OCI-LY3 (cell line): ENCODE measurements at regions not wholly inside any gene's neighbourhood (a gene's known extent, or its start where the extent isn't known, plus 50 kb on each side); places are given as distances from the start of the nearest gene placed in this dataset.

Experiments used
- H2AFZ ChIP-seq: fragments of 200-600, 300-600 bp; shearing (Covaris generic); 2 replicates; pipeline ENCODE4 v1.6.0; 2014; ENCODE audit warnings: antibody characterized with exemption, low read depth, low read length
- H3K27ac ChIP-seq: fragments of 200-600, 300-600 bp; sonication (generic); 2 replicates; pipeline ENCODE4 v1.5.1; 2014; ENCODE audit warnings: mild to moderate bottlenecking, low read length, moderate library complexity, mixed read lengths
- H3K27me3 ChIP-seq: fragments of 200-600, 300-600 bp; sonication (generic); 2 replicates; pipeline ENCODE4 v1.6.1; 2014; ENCODE audit warnings: low read depth, low read length, mixed read lengths
- H3K36me3 ChIP-seq: fragments of 200-600, 300-600 bp; sonication (generic); replicated peaks from 2 replicates; pipeline ENCODE3; 2014; ENCODE audit warnings: low read depth, low read length, mixed read lengths
- H3K4me1 ChIP-seq: fragments of 300-600, 200-600 bp; sonication (generic); 2 replicates; pipeline ENCODE4 v1.6.1; 2014; ENCODE audit warnings: low read length, mixed read lengths
- H3K4me2 ChIP-seq: fragments of 200-600, 300-600 bp; sonication (generic); 2 replicates; pipeline ENCODE4 v1.6.1; 2014; ENCODE audit warnings: low read length, mixed read lengths
- H3K4me3 ChIP-seq: fragments of 300-600, 200-600 bp; sonication (generic); 2 replicates; pipeline ENCODE4 v1.5.1; 2014; ENCODE audit warnings: antibody characterized with exemption, mild to moderate bottlenecking, low read length, moderate library complexity
- H3K79me2 ChIP-seq: fragments of 300-600, 200-600 bp; shearing (Covaris generic); 2 replicates; pipeline ENCODE4 v1.6.1; 2014; ENCODE audit warnings: mild to moderate bottlenecking, low read length, mixed read lengths
- H3K9ac ChIP-seq: fragments of 300-600, 200-600 bp; shearing (Covaris generic); 2 replicates; pipeline ENCODE4 v1.6.0; 2014; ENCODE audit warnings: mild to moderate bottlenecking, low read length, moderate library complexity
- H3K9me3 ChIP-seq: fragments of 200-600, 300-600 bp; shearing (Covaris generic); 2 replicates; pipeline ENCODE4 v1.6.1; 2014; ENCODE audit warnings: low read length, mixed read lengths; ENCODE audit not compliant: insufficient read depth
- H4K20me1 ChIP-seq: fragments of 200-600, 300-600 bp; sonication (generic); 2 replicates; pipeline ENCODE4 v1.6.1; 2016; ENCODE audit warnings: low read length, mixed read lengths; ENCODE audit not compliant: insufficient read depth
- CTCF ChIP-seq: fragments of 200-600, 300-600 bp; sonication (generic); IDR thresholded peaks from 2 replicates; pipeline ENCODE4 v1.5.1; 2014; ENCODE audit warnings: antibody characterized with exemption, low read length, low read depth
- EZH2phosphoT487 ChIP-seq: fragments of 200-600 bp; shearing (Covaris generic); IDR thresholded peaks from 2 replicates; pipeline ENCODE4 v1.6.1; 2018; ENCODE audit warnings: antibody characterized with exemption, mixed run types, low read depth

- Histone ChIP-seq H3K4me3 (no peak overlapping the region), H3K9me3 (no peaks in the 10 kb centered on the region), H3K9ac (no peak overlapping the region), H3K27ac (no peak overlapping the region), H3K27me3 (no peaks in the 10 kb centered on the region), H3K4me1 (no peaks in the 10 kb centered on the region), H3K4me2 (no peak overlapping the region), H3K36me3 (no peaks in the 10 kb centered on the region), H2AFZ (no peak overlapping the region), H4K20me1 (no peaks in the 10 kb centered on the region), H3K79me2 (no peaks in the 10 kb centered on the region)
- TF ChIP-seq CTCF (no peak), EZH2phosphoT487 (no peak)
Measured at GRCh38 chr10:2212244-2212834, 475.0 kb upstream of the ADARB2 start.

DNA sequence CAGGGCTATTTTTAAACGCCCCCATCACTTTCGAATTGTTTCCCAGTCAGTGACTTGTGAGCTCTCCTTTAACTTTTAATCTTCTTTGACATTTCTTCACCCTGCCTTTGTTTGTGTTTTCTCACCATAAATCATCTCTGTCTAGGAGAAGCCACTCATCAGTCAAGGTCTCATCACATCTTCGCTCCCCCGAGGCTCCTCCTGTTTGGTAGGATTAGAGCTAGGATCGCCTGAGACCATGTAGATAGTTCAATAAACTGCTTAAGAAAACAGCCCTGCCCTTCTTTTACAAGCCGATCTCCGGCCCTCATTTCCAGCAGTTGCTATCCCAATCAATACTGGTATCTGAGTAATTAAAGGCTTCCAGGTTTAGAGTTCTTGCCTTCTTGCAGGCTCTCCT lies 472.8 kb upstream of the ADARB2 start:
- H3K9ac ChIP-seq = no peak overlapping the region
- no peak overlapping the region for H2AFZ ChIP-seq
- TF ChIP-seq EZH2phosphoT487 (no peak), CTCF (no peak)
- no peaks in the 10 kb centered on the region for H3K36me3 ChIP-seq
- H3K79me2 ChIP-seq = no peaks in the 10 kb centered on the region
- no peaks in the 10 kb centered on the region for H4K20me1 ChIP-seq
- H3K9me3 ChIP-seq = no peaks in the 10 kb centered on the region
- H3K27ac ChIP-seq = no peak overlapping the region
- H3K27me3 ChIP-seq = no peaks in the 10 kb centered on the region
- H3K4me2 ChIP-seq = no peak overlapping the region
- no peak overlapping the region for H3K4me3 ChIP-seq
- no peaks in the 10 kb centered on the region for H3K4me1 ChIP-seq

- no peak overlapping the region for H3K27ac ChIP-seq
- H3K9me3 ChIP-seq = no peaks in the 10 kb centered on the region
- TF ChIP-seq CTCF = no peak
- TF ChIP-seq EZH2phosphoT487 = no peak
- no peaks in the 10 kb centered on the region for H3K4me1 ChIP-seq
- no peak overlapping the region for H3K4me3 ChIP-seq
- H3K27me3 ChIP-seq = no peaks in the 10 kb centered on the region
- no peaks in the 10 kb centered on the region for H3K79me2 ChIP-seq
- no peak overlapping the region for H3K4me2 ChIP-seq
- no peak overlapping the region for H2AFZ ChIP-seq
- H4K20me1 ChIP-seq = no peaks in the 10 kb centered on the region
- no peaks in the 10 kb centered on the region for H3K36me3 ChIP-seq
- no peak overlapping the region for H3K9ac ChIP-seq
Measured at GRCh38 chr10:2208106-2208505, 470.8 kb upstream of the ADARB2 start.

GRCh38 chr10:2207246-2207922 lies 470.1 kb upstream of the ADARB2 start:
- Histone ChIP-seq H3K9me3 (no peaks in the 10 kb centered on the region), H3K36me3 (no peaks in the 10 kb centered on the region), H3K9ac (no peak overlapping the region), H3K79me2 (no peaks in the 10 kb centered on the region), H3K4me1 (no peaks in the 10 kb centered on the region), H3K4me2 (no peak overlapping the region), H3K4me3 (no peak overlapping the region), H4K20me1 (no peaks in the 10 kb centered on the region), H3K27me3 (no peaks in the 10 kb centered on the region), H3K27ac (no peak overlapping the region), H2AFZ (no peak overlapping the region)
- no peak for TF ChIP-seq CTCF
- no peak for TF ChIP-seq EZH2phosphoT487
